K562 (cell line): ENCODE measurements at regions not wholly inside any gene's neighbourhood (a gene's known extent, or its start where the extent isn't known, plus 50 kb on each side); places are given as distances from the start of the nearest gene placed in this dataset.
A peak's percentile ranks its signal among the peaks of the same experiment; 100 is the strongest.

Experiments used
- BRCA1 ChIP-seq, 2 experiments: fragments of 450-650 bp in 1 of 2; sonication (generic) in 1 of 2; formaldehyde crosslinking in 1 of 2; IDR thresholded peaks; 2 replicates each; pipeline versions ENCODE4 v1.5.0 to v1.6.1; 2017 to 2020; ENCODE audit warnings: mild to moderate bottlenecking in 1 of 2, missing genetic modification reagents in 1 of 2
- CREBBP ChIP-seq: IDR thresholded peaks from one replicate; pipeline ENCODE4 v1.6.1; 2012; ENCODE audit warnings: low read depth, mild to moderate bottlenecking, control low read depth, inconsistent platforms, low read length
- HDAC1 ChIP-seq, 2 experiments: fragments of 450-650 bp; IDR thresholded peaks; 2 replicates each; pipeline ENCODE4 v1.6.1; 2016 to 2017; ENCODE audit warnings: inconsistent platforms in 1 of 2, mild to moderate bottlenecking in 1 of 2, moderate library complexity in 1 of 2
- HDAC6 ChIP-seq: IDR thresholded peaks from 2 replicates; pipeline ENCODE4 v1.6.1; 2012; ENCODE audit warnings: low read depth, mild to moderate bottlenecking, control low read depth, inconsistent platforms, low read length, moderate library complexity
- HLTF ChIP-seq: fragments of 450-650 bp; IDR thresholded peaks from 2 replicates; pipeline ENCODE4 v1.6.1; 2016
- JUN ChIP-seq, 2 experiments: sonication (generic) in 1 of 2; formaldehyde crosslinking in 1 of 2; IDR thresholded peaks; 2 replicates each; pipeline versions ENCODE4 v1.6.1 to v1.8.0; 2012 to 2022; ENCODE audit warnings: borderline replicate concordance in 2 of 2, mild to moderate bottlenecking in 2 of 2, improper control_type of control experiment in 1 of 2, low read depth in 1 of 2, low read length in 1 of 2, missing genetic modification reagents in 1 of 2
- MAX ChIP-seq: sonication (generic); formaldehyde crosslinking; IDR thresholded peaks from 2 replicates; pipeline ENCODE4 v1.9.0; 2022; ENCODE audit warnings: mild to moderate bottlenecking, missing genetic modification reagents
- MLLT1 ChIP-seq, 2 experiments: fragments of 450-650 bp; IDR thresholded peaks; 2 replicates each; pipeline ENCODE4 v1.6.1; 2016
- MYBL2 ChIP-seq, 2 experiments: fragments of 450-650 bp in 1 of 2; sonication (generic) in 1 of 2; formaldehyde crosslinking in 1 of 2; IDR thresholded peaks; 2 replicates each; pipeline versions ENCODE4 v1.6.1 to v1.8.1; 2017 to 2022; ENCODE audit warnings: borderline replicate concordance in 1 of 2, inconsistent platforms in 1 of 2, low read depth in 1 of 2, mild to moderate bottlenecking in 1 of 2, missing genetic modification reagents in 1 of 2, moderate library complexity in 1 of 2
- NKRF ChIP-seq: fragments of 450-650 bp; IDR thresholded peaks from 2 replicates; pipeline ENCODE4 v1.6.1; 2016; ENCODE audit warnings: borderline replicate concordance
- TEAD2 ChIP-seq: fragments of 450-650 bp; IDR thresholded peaks from 2 replicates; pipeline ENCODE4 v1.6.1; 2016; ENCODE audit warnings: missing genetic modification characterization, control low read depth, missing compliant biosample characterization
- TEAD4 ChIP-seq, 2 experiments: sonication (generic) in 1 of 2; formaldehyde crosslinking in 1 of 2; IDR thresholded peaks; 2 replicates each; pipeline versions ENCODE4 v1.6.1 to v1.8.0; 2012 to 2022; ENCODE audit warnings: borderline replicate concordance in 1 of 2, inconsistent platforms in 1 of 2, low read length in 1 of 2, mild to moderate bottlenecking in 1 of 2, missing genetic modification reagents in 1 of 2
- TRIM24 ChIP-seq, 2 experiments: fragments of 450-650 bp; IDR thresholded peaks; 2 replicates each; pipeline ENCODE4 v1.6.1; 2016
- TRIM25 ChIP-seq: fragments of 450-650 bp; IDR thresholded peaks from 2 replicates; pipeline ENCODE4 v1.7.0; 2016; ENCODE audit warnings: borderline replicate concordance
- ZBTB5 ChIP-seq: fragments of 450-650 bp; IDR thresholded peaks from 2 replicates; pipeline ENCODE4 v1.6.1; 2017; ENCODE audit warnings: antibody characterized with exemption
- ZC3H4 ChIP-seq: sonication (generic); formaldehyde crosslinking; IDR thresholded peaks from 2 replicates; pipeline ENCODE4 v1.9.0; 2021; ENCODE audit warnings: missing genetic modification reagents, borderline replicate concordance
- ZNF253 ChIP-seq: fragments of 250-450 bp; sonication (Bioruptor Pico); conservative IDR thresholded peaks from 2 replicates; pipeline ENCODE4 v1.6.1; 2021; ENCODE audit warnings: mild to moderate bottlenecking
- ZNF586 ChIP-seq: fragments of 450-650 bp; formaldehyde crosslinking; conservative IDR thresholded peaks from 2 replicates; pipeline ENCODE4 v1.4.0; 2020; ENCODE audit warnings: mild to moderate bottlenecking, moderate library complexity
- ZZZ3 ChIP-seq: fragments of 450-650 bp; IDR thresholded peaks from 2 replicates; pipeline ENCODE4 v1.6.1; 2016; ENCODE audit warnings: antibody characterized with exemption, mild to moderate bottlenecking, moderate library complexity

- TF ChIP-seq MYBL2 (IDR thresholded peaks at IDR 0.05; ENCODE audit: low read depth) (peak; percentile 14; the same call in 1 of the 2 replicates), MYBL2 (CRISPR knock-in tag; IDR thresholded peaks at IDR 0.05; ENCODE audit: borderline replicate concordance) (no peak), HDAC1 (IDR thresholded peaks at IDR 0.05) (peak in 1 of 2 experiments; percentile 71; a peak in 2 of 4 replicates), ZBTB5 (peak; percentile 30; the same call in 1 of the 2 replicates), CREBBP (peak; percentile 47), TRIM24 (IDR thresholded peaks at IDR 0.05) (0 out of 4 replicates have a peak, but pooled peaks have one; percentile 18 to 29), ZC3H4 (CRISPR knock-in tag) (0 out of 2 replicates have a peak, but pooled peaks have one; percentile 56), TRIM25 (0 out of 2 replicates have a peak, but pooled peaks have one; percentile 66), JUN (IDR thresholded peaks at IDR 0.05; ENCODE audit: borderline replicate concordance, low read depth, low read length) (no peak), JUN (CRISPR knock-in tag; IDR thresholded peaks at IDR 0.05; ENCODE audit: borderline replicate concordance) (0 out of 2 replicates have a peak, but pooled peaks have one; percentile 27), ZNF253 (CRISPR knock-in tag) (no peak), HDAC6 (no peak), NKRF (peak; percentile 65), ZNF586 (CRISPR knock-in tag) (no peak), HLTF (peak; percentile 60; the same call in 1 of the 2 replicates), ZZZ3 (no peak), MLLT1 (IDR thresholded peaks at IDR 0.05) (peak; percentile 72; a peak in 2 of 4 replicates), TEAD4 (IDR thresholded peaks at IDR 0.05; ENCODE audit: low read length) (no peak), TEAD4 (CRISPR knock-in tag; IDR thresholded peaks at IDR 0.05; ENCODE audit: borderline replicate concordance) (peak; percentile 47; the same call in 1 of the 2 replicates), MAX (CRISPR knock-in tag) (0 out of 2 replicates have a peak, but pooled peaks have one; percentile 17), TEAD2 (tag) (peak; percentile 52; the same call in 1 of the 2 replicates), BRCA1 (IDR thresholded peaks at IDR 0.05) (no peak), BRCA1 (CRISPR knock-in tag; IDR thresholded peaks at IDR 0.05) (no peak)
These were observed 129.6 kb downstream of the ATP6V0E2 start (continued) for GRCh38 chr7:150003304-150003810.
